Omental fat pad (tissue), 3 donors: ENCODE measurements at regions not wholly inside any gene's neighbourhood (a gene's known extent, or its start where the extent isn't known, plus 50 kb on each side); places are given as distances from the start of the nearest gene placed in this dataset.

ENCODE experiments used
- ATAC-seq: fragments of 150-250 bp; one replicate; pipeline ENCODE4 v1.9.1; 2016; ENCODE audit warnings: mild to moderate bottlenecking, moderate library complexity; ENCODE audit not compliant: low FRiP score
- DNase-seq: peaks from one replicate; pipeline ENCODE4 v3.0.0-alpha.2; 2019; ENCODE audit warnings: low spot score
- CTCF ChIP-seq, 3 donors: fragments of 450-650 bp; IDR thresholded peaks; one replicate each; pipeline ENCODE4 v1.5.1; 2016 to 2017; ENCODE audit warnings: antibody characterized with exemption in 3 of 3, mild to moderate bottlenecking in 3 of 3, moderate library complexity in 2 of 3

GRCh38 chrX:139286342-139286741, 244.2 kb upstream of the F9 start:
- no peak for DNase-seq
- no peak for ATAC-seq
- no peak for TF ChIP-seq CTCF (IDR thresholded peaks at IDR 0.05)

- DNase-seq (no peak), ATAC-seq (no peak)
- TF ChIP-seq CTCF (IDR thresholded peaks at IDR 0.05) = no peak
Measured at GRCh38 chrX:139267851-139268250, 262.7 kb upstream of the F9 start.

GRCh38 chrX:139246295-139246694, 284.2 kb upstream of the F9 start:
- no peak for ATAC-seq
- no peak for TF ChIP-seq CTCF (IDR thresholded peaks at IDR 0.05)
- no peak for DNase-seq

GRCh38 chrX:139237141-139237540, 293.4 kb upstream of the F9 start:
- no peak for TF ChIP-seq CTCF (IDR thresholded peaks at IDR 0.05)
- no peak for DNase-seq
- ATAC-seq = no peak

- TF ChIP-seq CTCF (IDR thresholded peaks at IDR 0.05) = no peak
- ATAC-seq (no peak), DNase-seq (no peak)
Measured at GRCh38 chrX:139234898-139235297, 295.6 kb upstream of the F9 start.

GRCh38 chrX:139224953-139225665, 305.4 kb upstream of the F9 start:
- no peak for TF ChIP-seq CTCF (IDR thresholded peaks at IDR 0.05)
- ATAC-seq = no peak
- no peak for DNase-seq

- ATAC-seq (no peak), DNase-seq (no peak)
- TF ChIP-seq CTCF (IDR thresholded peaks at IDR 0.05) = no peak
Measured at GRCh38 chrX:139222511-139223200, 307.9 kb upstream of the F9 start.
